GM18868 (cell line): ENCODE measurements at regions not wholly inside any gene's neighbourhood (a gene's known extent, or its start where the extent isn't known, plus 50 kb on each side); places are given as distances from the start of the nearest gene placed in this dataset.
"Not testable (repeated sequence)": the region's sequence is repeated elsewhere in the genome, so short reads cannot be mapped to it uniquely, and the experiment has no call there.

Experiments
- ATAC-seq: cut with Tn5 transposase; IDR thresholded peaks from one replicate; pipeline ENCODE4 v1.9.1; 2021; ENCODE audit warnings: mild to moderate bottlenecking, moderate library complexity; ENCODE audit not compliant: unreplicated experiment

- ATAC-seq: no peak
Measured at GRCh38 chr5:91315701-91316100, 67.4 kb downstream of the ARRDC3 start.

- peak; percentile 83 for ATAC-seq
Measured at GRCh38 chr5:91313757-91314673, 69.1 kb downstream of the ARRDC3 start.

GRCh38 chr5:91312698-91313097, 70.4 kb downstream of the ARRDC3 start:
- no peak for ATAC-seq

- peak; percentile 81 for ATAC-seq
Measured at GRCh38 chr5:91311697-91312501, 71.2 kb downstream of the ARRDC3 start.

- peak; percentile 6 for ATAC-seq
Measured at GRCh38 chr5:91311168-91311696, 71.9 kb downstream of the ARRDC3 start.

- ATAC-seq: not testable (repeated sequence)
Measured at GRCh38 chr5:91308157-91308556, 75.0 kb downstream of the ARRDC3 start.

GRCh38 chr5:91307048-91307447, 76.1 kb downstream of the ARRDC3 start:
- no peak for ATAC-seq

GRCh38 chr5:91306497-91306896, 76.6 kb downstream of the ARRDC3 start:
- no peak for ATAC-seq

GRCh38 chr5:91305640-91306039, 77.5 kb downstream of the ARRDC3 start:
- ATAC-seq: no peak

GRCh38 chr5:91304015-91304414, 79.1 kb downstream of the ARRDC3 start:
- ATAC-seq: not testable (repeated sequence)

- no peak for ATAC-seq
Measured at GRCh38 chr5:91302958-91303357, 80.2 kb downstream of the ARRDC3 start.

GRCh38 chr5:91302305-91302704, 80.8 kb downstream of the ARRDC3 start:
- no peak for ATAC-seq

GRCh38 chr5:91301106-91301846, 81.8 kb downstream of the ARRDC3 start:
- ATAC-seq: no peak

- no peak for ATAC-seq
Measured at GRCh38 chr5:91297994-91298393, 85.1 kb downstream of the ARRDC3 start.

- no peak for ATAC-seq
Measured at GRCh38 chr5:91296674-91297143, 86.4 kb downstream of the ARRDC3 start.

- not testable (repeated sequence) for ATAC-seq
Measured at GRCh38 chr5:91296102-91296501, 87.0 kb downstream of the ARRDC3 start.

GRCh38 chr5:91293131-91293530, 90.0 kb downstream of the ARRDC3 start:
- peak; percentile 90 for ATAC-seq

GRCh38 chr5:91291628-91292569, 91.2 kb downstream of the ARRDC3 start:
- no peak for ATAC-seq

- no peak for ATAC-seq
Measured at GRCh38 chr5:91288118-91288916, 94.8 kb downstream of the ARRDC3 start.
